Keratinocyte (primary cell): ENCODE measurements at regions not wholly inside any gene's neighbourhood (a gene's known extent, or its start where the extent isn't known, plus 50 kb on each side); places are given as distances from the start of the nearest gene placed in this dataset.

Experiments
- DNase-seq: peaks from one replicate; pipeline ENCODE4 v3.0.0-alpha.2; 2011; ENCODE audit warnings: low read depth, missing footprints, low spot score
- FAIRE-seq: peaks from 2 replicates; lab custom pipeline; 2011; peaks lifted over from hg19 to GRCh38; lab: Jason Lieb, UNC
- H2AFZ ChIP-seq: 2 replicates; pipeline ENCODE4 v1.6.0; 2012; ENCODE audit warnings: low read length, control low read depth, inconsistent platforms; ENCODE audit not compliant: control insufficient read depth
- H3K27ac ChIP-seq: 2 replicates; pipeline ENCODE4 v1.5.1; 2011; ENCODE audit warnings: low read length; ENCODE audit not compliant: control insufficient read depth, insufficient read depth
- H3K27me3 ChIP-seq: 3 replicates; pipeline ENCODE4 v1.6.0; 2011; ENCODE audit warnings: low read length; ENCODE audit not compliant: control insufficient read depth, insufficient read depth; ENCODE audit errors: extremely low read depth
- H3K36me3 ChIP-seq, 2 experiments: 2 replicates in 1 of 2; 3 replicates in 1 of 2; pipeline ENCODE4 v1.5.1; 2011; ENCODE audit warnings: low read length in 2 of 2, mild to moderate bottlenecking in 1 of 2; ENCODE audit not compliant: control insufficient read depth in 2 of 2, insufficient read depth in 2 of 2; ENCODE audit errors: extremely low read depth in 1 of 2
- H3K4me1 ChIP-seq: 3 replicates; pipeline ENCODE4 v1.5.1; 2011; ENCODE audit warnings: low read length; ENCODE audit not compliant: control insufficient read depth, insufficient read depth; ENCODE audit errors: extremely low read depth
- H3K4me2 ChIP-seq: 3 replicates; pipeline ENCODE4 v1.6.0; 2011; ENCODE audit warnings: low read depth, low read length; ENCODE audit not compliant: control insufficient read depth, insufficient read depth; ENCODE audit errors: extremely low read depth
- H3K4me3 ChIP-seq, 3 experiments: fragments of 200-600 bp in 1 of 3; sonication (generic) in 1 of 3; 2 replicates in 2 of 3; 3 replicates in 1 of 3; pipeline ENCODE4 v1.5.1; 2011 to 2016; ENCODE audit warnings: low read length in 3 of 3, mild to moderate bottlenecking in 3 of 3, control low read depth in 2 of 3, inconsistent platforms in 1 of 3, low read depth in 1 of 3, mixed read lengths in 1 of 3, mixed run types in 1 of 3, moderate library complexity in 1 of 3; ENCODE audit not compliant: control insufficient read depth in 2 of 3, insufficient read depth in 2 of 3; ENCODE audit errors: extremely low read depth in 1 of 3
- H3K79me2 ChIP-seq: 2 replicates; pipeline ENCODE4 v1.6.0; 2012; ENCODE audit warnings: low read length; ENCODE audit not compliant: control insufficient read depth, insufficient read depth
- H3K9ac ChIP-seq: 3 replicates; pipeline ENCODE4 v1.6.0; 2011; ENCODE audit warnings: low read length; ENCODE audit not compliant: control insufficient read depth, insufficient read depth; ENCODE audit errors: extremely low read depth
- H3K9me1 ChIP-seq: 3 replicates; pipeline ENCODE4 v1.6.0; 2011; ENCODE audit warnings: low read length; ENCODE audit not compliant: control insufficient read depth, insufficient read depth; ENCODE audit errors: extremely low read depth
- H3K9me3 ChIP-seq: 2 replicates; pipeline ENCODE4 v1.5.1; 2012; ENCODE audit warnings: low read depth, low read length; ENCODE audit not compliant: control insufficient read depth
- H4K20me1 ChIP-seq: 3 replicates; pipeline ENCODE4 v1.6.0; 2011; ENCODE audit warnings: low read length; ENCODE audit not compliant: control insufficient read depth, insufficient read depth; ENCODE audit errors: extremely low read depth
- EZH2 ChIP-seq: IDR thresholded peaks from one replicate; pipeline ENCODE4 v1.6.1; 2012; ENCODE audit warnings: inconsistent platforms, mild to moderate bottlenecking, low read length, moderate library complexity
- dilution Hi-C: fragments of 300-500 bp; cut with MboI; formaldehyde crosslinking; loops from one replicate; pipeline ENCODE4 v1.7.0; 2020; ENCODE audit warnings: low sequenced_read_pairs; ENCODE audit not compliant: extremely low pct_ligation_motif_present
- TF ChIP-seq, protein P1 (sequence below), 3 experiments: IDR thresholded peaks in 1 of 3; conservative IDR thresholded peaks in 1 of 3; optimal IDR thresholded peaks in 1 of 3; 2 replicates in 2 of 3; 3 replicates in 1 of 3; pipeline versions ENCODE3 to v1.5.1; 2011; ENCODE audit warnings: low read length in 3 of 3, mild to moderate bottlenecking in 3 of 3, moderate library complexity in 2 of 3, control low read depth in 1 of 3, inconsistent platforms in 1 of 3; ENCODE audit not compliant: insufficient read depth in 2 of 3; ENCODE audit errors: extremely low read depth in 1 of 3

DNA sequence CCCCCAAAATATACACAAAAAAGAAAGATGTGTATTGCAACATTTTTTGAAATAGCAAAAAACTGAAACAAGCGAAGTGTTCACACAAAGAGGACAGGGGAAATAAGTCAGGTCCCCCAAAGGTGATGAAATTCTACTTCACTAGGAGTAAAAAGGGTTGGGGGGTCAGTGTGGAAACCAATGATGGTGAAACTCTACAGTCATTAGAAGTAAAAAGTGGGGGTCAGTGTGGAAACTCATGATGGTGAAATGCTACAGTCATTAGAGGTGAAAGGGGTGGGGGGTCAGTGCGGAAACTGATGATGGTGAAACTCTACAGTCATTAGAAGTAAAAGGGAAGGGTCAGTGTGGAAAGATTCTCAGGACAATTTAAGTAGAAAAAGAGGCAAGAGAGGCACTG, 298.2 kb downstream of the EIPR1 start:
- no peak for TF ChIP-seq EZH2
- TF ChIP-seq, protein P1, sequence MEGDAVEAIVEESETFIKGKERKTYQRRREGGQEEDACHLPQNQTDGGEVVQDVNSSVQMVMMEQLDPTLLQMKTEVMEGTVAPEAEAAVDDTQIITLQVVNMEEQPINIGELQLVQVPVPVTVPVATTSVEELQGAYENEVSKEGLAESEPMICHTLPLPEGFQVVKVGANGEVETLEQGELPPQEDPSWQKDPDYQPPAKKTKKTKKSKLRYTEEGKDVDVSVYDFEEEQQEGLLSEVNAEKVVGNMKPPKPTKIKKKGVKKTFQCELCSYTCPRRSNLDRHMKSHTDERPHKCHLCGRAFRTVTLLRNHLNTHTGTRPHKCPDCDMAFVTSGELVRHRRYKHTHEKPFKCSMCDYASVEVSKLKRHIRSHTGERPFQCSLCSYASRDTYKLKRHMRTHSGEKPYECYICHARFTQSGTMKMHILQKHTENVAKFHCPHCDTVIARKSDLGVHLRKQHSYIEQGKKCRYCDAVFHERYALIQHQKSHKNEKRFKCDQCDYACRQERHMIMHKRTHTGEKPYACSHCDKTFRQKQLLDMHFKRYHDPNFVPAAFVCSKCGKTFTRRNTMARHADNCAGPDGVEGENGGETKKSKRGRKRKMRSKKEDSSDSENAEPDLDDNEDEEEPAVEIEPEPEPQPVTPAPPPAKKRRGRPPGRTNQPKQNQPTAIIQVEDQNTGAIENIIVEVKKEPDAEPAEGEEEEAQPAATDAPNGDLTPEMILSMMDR (optimal IDR thresholded peaks at IDR 0.05 in 1 of 3, IDR thresholded peaks at IDR 0.05 in 1 of 3, conservative IDR thresholded peaks at IDR 0.05 in 1 of 3; ENCODE audit: extremely low read depth in 1 of 3, insufficient read depth in 2 of 3, low read length in 3 of 3), result no peak
- FAIRE-seq (no peak), DNase-seq (no peak)
- no peaks in the 10 kb centered on the region for H3K4me1 ChIP-seq
- H2AFZ ChIP-seq, result no peak overlapping the region
- H3K27me3 ChIP-seq, result no peaks in the 10 kb centered on the region
- no peaks in the 10 kb centered on the region for H3K9me1 ChIP-seq
- no peaks in the 10 kb centered on the region for H3K79me2 ChIP-seq
- H3K36me3 ChIP-seq, result no peaks in the 10 kb centered on the region
- no peak overlapping the region for H3K4me2 ChIP-seq
- H3K9ac ChIP-seq, result no peak overlapping the region
- no peak overlapping the region for H3K27ac ChIP-seq
- no peaks in the 10 kb centered on the region for H3K9me3 ChIP-seq
- H3K4me3 ChIP-seq, result no peak overlapping the region
- H4K20me1 ChIP-seq, result no peaks in the 10 kb centered on the region
- dilution Hi-C loops, result no loop called here

DNA sequence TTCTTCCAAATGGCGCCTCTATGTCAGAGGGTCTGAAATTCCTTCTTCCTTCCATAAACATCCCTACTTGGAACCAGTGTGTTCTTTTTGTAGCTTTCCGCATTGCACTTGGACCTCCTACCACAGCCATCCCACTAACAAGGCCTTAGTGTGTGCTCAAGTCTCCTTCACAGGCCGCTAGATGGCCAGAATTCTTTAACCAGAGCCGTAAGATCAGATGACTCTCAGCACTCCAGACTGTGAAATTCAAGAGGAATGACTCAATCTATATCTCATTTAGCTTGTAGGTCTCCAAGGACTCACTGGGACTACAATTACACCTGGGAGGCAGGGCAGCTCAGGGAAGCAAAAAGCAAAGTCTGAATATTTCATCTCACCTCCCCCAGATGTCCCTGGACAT, 298.9 kb downstream of the EIPR1 start:
- no peaks in the 10 kb centered on the region for H3K4me1 ChIP-seq
- no peak overlapping the region for H2AFZ ChIP-seq
- no peak overlapping the region for H3K4me2 ChIP-seq
- no peaks in the 10 kb centered on the region for H3K9me1 ChIP-seq
- H3K4me3 ChIP-seq, result no peak overlapping the region
- dilution Hi-C loops, result no loop called here
- FAIRE-seq (no peak), DNase-seq (no peak)
- H3K36me3 ChIP-seq, result no peaks in the 10 kb centered on the region
- H4K20me1 ChIP-seq, result no peaks in the 10 kb centered on the region
- no peaks in the 10 kb centered on the region for H3K79me2 ChIP-seq
- no peak overlapping the region for H3K9ac ChIP-seq
- TF ChIP-seq EZH2, result no peak
- H3K27ac ChIP-seq, result no peak overlapping the region
- H3K27me3 ChIP-seq, result no peaks in the 10 kb centered on the region
- no peaks in the 10 kb centered on the region for H3K9me3 ChIP-seq

DNA sequence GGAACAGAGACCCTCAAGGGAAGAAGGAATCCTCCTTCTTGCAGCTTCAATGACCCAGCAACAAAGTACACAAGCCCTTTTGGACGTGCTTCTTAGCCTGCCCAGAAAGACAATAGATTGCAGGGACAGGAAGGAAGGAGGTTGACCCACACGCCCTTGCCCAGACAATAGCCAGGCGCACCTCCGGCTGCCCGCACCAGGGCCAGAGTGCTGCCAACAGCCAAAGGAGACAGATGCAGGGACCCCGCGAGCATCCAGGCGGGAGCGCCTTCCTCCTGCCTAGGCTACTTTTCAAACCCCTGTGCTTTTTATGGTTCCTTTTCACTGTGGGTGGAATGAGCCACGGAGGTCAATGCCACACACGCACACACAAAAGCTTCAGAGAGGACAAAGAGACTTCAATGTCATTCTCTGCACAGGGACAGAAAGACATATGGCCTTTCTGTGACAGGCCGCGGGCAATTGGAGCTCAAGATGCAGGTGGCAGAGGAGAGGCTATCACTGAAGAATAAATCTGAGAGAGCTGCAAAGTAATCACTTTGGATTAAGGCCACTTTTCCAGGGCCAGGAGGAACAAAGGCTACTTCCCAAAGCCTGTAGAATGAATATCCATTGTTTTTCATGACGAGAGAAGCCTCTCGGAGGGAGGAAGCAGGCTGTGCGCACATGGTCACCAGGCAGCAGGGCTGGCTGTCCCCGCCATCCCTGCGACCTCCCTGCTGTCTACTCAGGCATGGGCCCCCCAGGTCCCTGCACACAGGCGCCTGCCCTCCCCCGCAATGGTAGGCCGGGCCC, 300.6 kb downstream of the EIPR1 start:
- no peak overlapping the region for H3K4me3 ChIP-seq
- no peaks in the 10 kb centered on the region for H3K27me3 ChIP-seq
- DNase-seq (no peak), FAIRE-seq (no peak)
- no peaks in the 10 kb centered on the region for H3K79me2 ChIP-seq
- no peaks in the 10 kb centered on the region for H3K36me3 ChIP-seq
- no peaks in the 10 kb centered on the region for H4K20me1 ChIP-seq
- no peak overlapping the region for H2AFZ ChIP-seq
- H3K9ac ChIP-seq, result no peak overlapping the region
- no peaks in the 10 kb centered on the region for H3K4me1 ChIP-seq
- no peak overlapping the region for H3K4me2 ChIP-seq
- no peaks in the 10 kb centered on the region for H3K9me3 ChIP-seq
- dilution Hi-C loops, result no loop called here
- TF ChIP-seq EZH2, result no peak
- TF ChIP-seq, protein P1 (optimal IDR thresholded peaks at IDR 0.05 in 1 of 3, IDR thresholded peaks at IDR 0.05 in 1 of 3, conservative IDR thresholded peaks at IDR 0.05 in 1 of 3; ENCODE audit: extremely low read depth in 1 of 3, insufficient read depth in 2 of 3, low read length in 3 of 3), result no peak
- H3K27ac ChIP-seq, result no peak overlapping the region
- no peaks in the 10 kb centered on the region for H3K9me1 ChIP-seq
